K562 (cell line): ENCODE measurements at regions not wholly inside any gene's neighbourhood (a gene's known extent, or its start where the extent isn't known, plus 50 kb on each side); places are given as distances from the start of the nearest gene placed in this dataset.

Experiments
- ATAC-seq: fragments of 200-7000 bp; cut with Tn5 transposase; 3 replicates; pipeline ENCODE4 v1.9.1; 2020; ENCODE audit warnings: moderate library complexity
- BruUV-seq: library from RNA; stranded (reverse); fragments of 400-500 nt; replicated peaks from 2 replicates; lab custom pipeline; 2021; lab: Mats Ljungman, UMichigan
- CTCF ChIA-PET: fragments of 300-600 bp; formaldehyde crosslinking; extraction: SDS; loops from one replicate; lab custom pipeline; 2021; ENCODE audit warnings: low intra/inter-chr PET ratio; lab: Yijun Ruan, JAX
- POLR2A ChIA-PET: fragments of 300-600, 350-650 bp; sonication (Branson Sonifier 250); formaldehyde crosslinking; extraction: SDS; loops from one replicate; lab custom pipeline; 2021; ENCODE audit warnings: antibody characterized with exemption, inconsistent platforms; lab: Yijun Ruan, JAX
- DNase-seq, 4 experiments: peaks; one replicate each; pipeline versions ENCODE4 v3.0.0 to v3.0.0-alpha.2; 2011 to 2018; ENCODE audit warnings: low spot score in 3 of 4, mixed read lengths in 3 of 4; ENCODE audit errors: extremely low read depth in 1 of 4
- FAIRE-seq: peaks from 2 replicates; lab custom pipeline; 2011; peaks lifted over from hg19 to GRCh38; lab: Jason Lieb, UNC
- H2AFZ ChIP-seq: 2 replicates; pipeline ENCODE4 v1.6.0; 2011; ENCODE audit warnings: low read depth, low read length, control low read depth, inconsistent platforms
- H3K27ac ChIP-seq: fragments of 200-600 bp; 3 replicates; pipeline ENCODE4 v1.8.0; 2011; ENCODE audit warnings: low read depth, mild to moderate bottlenecking, control low read depth, inconsistent platforms, low read length, moderate library complexity, mixed read lengths; ENCODE audit errors: extremely low read depth
- H3K27me3 ChIP-seq, 2 experiments: fragments of 300-600 bp in 1 of 2; 2 replicates in 1 of 2; 3 replicates in 1 of 2; pipeline versions ENCODE4 v1.6.0 to v1.8.0; 2011; ENCODE audit warnings: inconsistent platforms in 2 of 2, low read length in 2 of 2, mild to moderate bottlenecking in 1 of 2, mixed read lengths in 1 of 2, moderate library complexity in 1 of 2; ENCODE audit not compliant: control insufficient read depth in 2 of 2, insufficient read depth in 2 of 2
- H3K36me3 ChIP-seq: fragments of 300-600 bp; 3 replicates; pipeline ENCODE4 v1.8.0; 2011; ENCODE audit warnings: mild to moderate bottlenecking, low read length, inconsistent platforms; ENCODE audit not compliant: control insufficient read depth, insufficient read depth
- H3K4me1 ChIP-seq, 2 experiments: fragments of 200-600 bp in 1 of 2; replicated peaks in 1 of 2; 2 replicates in 1 of 2; 3 replicates in 1 of 2; pipeline versions ENCODE4 v1.5.1 to v1.8.0; 2011; ENCODE audit warnings: inconsistent platforms in 2 of 2, low read length in 2 of 2, mild to moderate bottlenecking in 1 of 2, mixed read lengths in 1 of 2, moderate library complexity in 1 of 2; ENCODE audit not compliant: control insufficient read depth in 2 of 2, insufficient read depth in 2 of 2
- H3K4me2 ChIP-seq: 2 replicates; pipeline ENCODE4 v1.6.1; 2011; ENCODE audit warnings: low read length, control low read depth, inconsistent platforms, mixed read lengths; ENCODE audit not compliant: insufficient read depth
- H3K4me3 ChIP-seq: fragments of 200-600 bp; sonication (generic), shearing (Covaris generic); 2 replicates; pipeline ENCODE4 v1.5.1; 2016; ENCODE audit warnings: control low read depth, inconsistent platforms
- H3K79me2 ChIP-seq: fragments of 200-600 bp; 3 replicates; pipeline ENCODE4 v1.8.0; 2011; ENCODE audit warnings: low read length, inconsistent platforms; ENCODE audit not compliant: control insufficient read depth, insufficient read depth
- H3K9ac ChIP-seq, 2 experiments: 2 replicates each; pipeline versions ENCODE4 v1.6.0 to v1.6.1; 2011; ENCODE audit warnings: low read depth in 2 of 2, low read length in 2 of 2, control low read depth in 1 of 2, inconsistent platforms in 1 of 2, mild to moderate bottlenecking in 1 of 2, mixed read lengths in 1 of 2; ENCODE audit not compliant: insufficient read depth in 1 of 2
- H3K9me1 ChIP-seq: one replicate; pipeline ENCODE4 v1.6.0; 2011; ENCODE audit warnings: inconsistent platforms, mild to moderate bottlenecking, low read length, moderate library complexity; ENCODE audit not compliant: control insufficient read depth, insufficient read depth
- H3K9me3 ChIP-seq: replicated peaks from 2 replicates; pipeline ENCODE4 v1.5.1; 2011; ENCODE audit warnings: low read depth, low read length, inconsistent platforms; ENCODE audit not compliant: control insufficient read depth, insufficient read depth
- H4K20me1 ChIP-seq: replicated peaks from 2 replicates; pipeline ENCODE4 v1.6.1; 2011; ENCODE audit warnings: low read length, inconsistent platforms, mixed read lengths; ENCODE audit not compliant: control insufficient read depth, insufficient read depth
- BRF1 ChIP-seq: IDR thresholded peaks from 3 replicates; pipeline ENCODE4 v1.6.1; 2011; ENCODE audit warnings: borderline replicate concordance, mild to moderate bottlenecking; ENCODE audit not compliant: insufficient read length; ENCODE audit errors: extremely low read depth
- C11orf30 ChIP-seq: fragments of 450-650 bp; IDR thresholded peaks from 2 replicates; pipeline ENCODE4 v1.6.1; 2016; ENCODE audit warnings: low read depth, mild to moderate bottlenecking
- CBX5 ChIP-seq: IDR thresholded peaks from 2 replicates; pipeline ENCODE4 v1.6.1; 2014; ENCODE audit warnings: low read depth, borderline replicate concordance
- E2F3 ChIP-seq: fragments of 250-450 bp; sonication (Bioruptor Pico); IDR thresholded peaks from 2 replicates; pipeline ENCODE4 v1.4.0; 2020; ENCODE audit warnings: mild to moderate bottlenecking
- MAFF ChIP-seq: IDR thresholded peaks from 2 replicates; pipeline ENCODE4 v1.6.1; 2012; ENCODE audit warnings: low read length, improper control_type of control experiment
- MAFK ChIP-seq: IDR thresholded peaks from 2 replicates; pipeline ENCODE4 v1.6.1; 2011; ENCODE audit warnings: low read length, improper control_type of control experiment
- NCOA2 ChIP-seq, 2 experiments: fragments of 450-650 bp; IDR thresholded peaks; 2 replicates each; pipeline ENCODE4 v1.6.1; 2018; ENCODE audit warnings: mild to moderate bottlenecking in 2 of 2, moderate library complexity in 1 of 2; ENCODE audit not compliant: partially characterized antibody in 2 of 2
- ZNF316 ChIP-seq: fragments of 450-650 bp; IDR thresholded peaks from 2 replicates; pipeline ENCODE4 v1.6.1; 2016
- in situ Hi-C: fragments of 300-500 bp; cut with MboI; formaldehyde crosslinking; loops from 4 replicates; pipeline ENCODE4 v1.15.0; 2018; ENCODE audit warnings: inconsistent platforms, mixed read lengths
- intact Hi-C: fragments of 100-400 bp; cut with micrococcal nuclease; formaldehyde crosslinking; loops from 2 replicates; pipeline ENCODE4 v1.14.2; 2022

GRCh38 chr7:12951397-12951801 is 264.0 kb downstream of the ARL4A start (continued):
- peak in 1 of 2 experiments; percentile 55 for TF ChIP-seq NCOA2 (IDR thresholded peaks at IDR 0.05; ENCODE audit: partially characterized antibody in 2 of 2)
- TF ChIP-seq BRF1 = no peak
- TF ChIP-seq CBX5 = no peak

GRCh38 chr7:12954380-12955033 is 267.1 kb downstream of the ARL4A start:
- Histone ChIP-seq H3K79me2 (no peaks in the 10 kb centered on the region), H3K9me3 (no peaks in the 10 kb centered on the region), H3K9me1 (no peaks in the 10 kb centered on the region), H2AFZ (no peak overlapping the region), H3K27me3 (no peaks in the 10 kb centered on the region), H3K27ac (no peak overlapping the region), H4K20me1 (no peaks in the 10 kb centered on the region), H3K36me3 (no peaks in the 10 kb centered on the region), H3K4me1 (peaks cover 0 to 12% of the 10 kb centered on the region in 2 experiments; a peak in 2 of 5 replicates), H3K4me2 (no peak overlapping the region), H3K4me3 (no peak overlapping the region), H3K9ac (no peak overlapping the region)
- in situ Hi-C loops = no loop called here
- BruUV-seq = no TSS peak
- DNase-seq (no peak), FAIRE-seq (no peak), ATAC-seq (no peak)
- ChIA-PET POLR2A (interaction anchor here (1.1 kb wide), 1 partner anchor 12 kb away, joined by 3 read pairs; no protein-coding TSS in a partner anchor), CTCF (no interaction called here)
- intact Hi-C loops = loop anchor here (5.0 kb wide), 2 partner anchors 117 to 317 kb away; no protein-coding TSS in a partner anchor
- peak; percentile 54 for TF ChIP-seq ZNF316
- peak; percentile 45; the same call in 1 of the 2 replicates for TF ChIP-seq C11orf30
- peak; percentile 54 for TF ChIP-seq MAFF
- peak; percentile 58; the same call in 1 of the 2 replicates for TF ChIP-seq MAFK
- TF ChIP-seq E2F3 = no peak
